GM12891 (cell line): ENCODE measurements at regions not wholly inside any gene's neighbourhood (a gene's known extent, or its start where the extent isn't known, plus 50 kb on each side); places are given as distances from the start of the nearest gene placed in this dataset.
"Not testable (repeated sequence)": the region's sequence is repeated elsewhere in the genome, so short reads cannot be mapped to it uniquely, and the experiment has no call there.

ENCODE experiments used
- DNase-seq: peaks from one replicate; pipeline ENCODE4 v3.0.0; 2011; ENCODE audit warnings: low spot score; ENCODE audit not compliant: insufficient read length
- FAIRE-seq: peaks from 2 replicates; lab custom pipeline; 2011; peaks lifted over from hg19 to GRCh38; lab: Jason Lieb, UNC
- PAX5 ChIP-seq: IDR thresholded peaks from 2 replicates; pipeline ENCODE4 v1.6.1; 2011; ENCODE audit warnings: low read length, moderate library complexity, mild to moderate bottlenecking; ENCODE audit not compliant: insufficient read depth, severe bottlenecking
- POLR2A ChIP-seq: IDR thresholded peaks from 2 replicates; pipeline ENCODE4 v1.6.1; 2011; ENCODE audit warnings: low read depth, low read length, control low read depth
- POLR2AphosphoS5 ChIP-seq: IDR thresholded peaks from 2 replicates; pipeline ENCODE4 v1.6.1; 2011; ENCODE audit warnings: low read depth, low read length, control low read depth
- POU2F2 ChIP-seq: IDR thresholded peaks from 2 replicates; pipeline ENCODE4 v1.6.1; 2011; ENCODE audit warnings: low read depth, mild to moderate bottlenecking, control low read depth, low read length, moderate library complexity
- SPI1 ChIP-seq: IDR thresholded peaks from 2 replicates; pipeline ENCODE4 v1.6.1; 2011; ENCODE audit warnings: low read depth, low read length, control low read depth
- TAF1 ChIP-seq: IDR thresholded peaks from 2 replicates; pipeline ENCODE4 v1.6.1; 2011; ENCODE audit warnings: low read depth, low read length, control low read depth

DNA sequence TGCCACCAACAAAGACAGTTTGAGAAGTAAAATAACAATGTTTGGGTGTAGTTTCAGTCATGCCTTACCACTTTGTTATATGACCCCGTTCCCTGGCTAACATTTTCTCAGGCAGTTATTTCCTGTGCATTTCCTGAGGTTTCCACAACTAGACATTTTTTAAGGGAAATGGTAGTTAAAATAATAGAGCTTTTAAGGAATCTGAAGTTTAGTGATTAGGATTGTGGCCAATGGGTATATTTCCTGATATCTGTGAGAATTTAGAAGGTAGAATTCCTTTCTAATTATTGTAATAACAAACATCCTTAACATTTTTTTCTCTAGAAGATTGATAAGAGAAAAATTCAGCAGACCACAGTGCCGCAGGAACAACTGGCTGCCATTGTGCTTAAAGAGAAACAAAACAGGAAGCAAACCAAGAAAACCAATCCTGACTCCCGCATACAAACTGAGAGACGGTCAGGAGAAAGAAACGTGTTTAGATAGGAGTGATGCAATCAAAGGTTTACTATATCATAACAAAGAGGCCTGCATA is 193.6 kb downstream of the MBL2 start:
- TF ChIP-seq TAF1 (no peak), PAX5 (no peak), SPI1 (no peak), POLR2AphosphoS5 (no peak), POU2F2 (no peak), POLR2A (no peak)
- no peak for DNase-seq
- no peak for FAIRE-seq

DNA sequence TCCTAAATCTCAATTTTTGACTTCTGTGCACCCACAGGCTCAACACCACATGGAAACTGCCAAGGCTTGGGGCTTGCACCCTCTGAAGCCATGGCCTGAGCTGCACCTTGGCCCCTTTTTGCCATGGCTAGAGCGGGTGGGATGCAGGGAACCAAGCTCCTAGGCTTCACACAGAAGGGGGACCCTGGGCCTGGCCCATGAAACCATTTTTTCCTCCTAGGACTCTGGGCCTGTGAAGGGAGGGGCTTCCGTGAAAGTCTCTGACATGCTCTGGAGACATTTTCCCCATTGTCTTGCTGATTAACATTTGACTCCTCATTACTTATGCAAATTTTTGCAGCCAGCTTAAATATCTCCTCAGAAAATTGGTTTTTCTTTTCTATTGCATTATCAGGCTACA is 190.9 kb downstream of the MBL2 start:
- DNase-seq, FAIRE-seq: not testable (repeated sequence)

DNA sequence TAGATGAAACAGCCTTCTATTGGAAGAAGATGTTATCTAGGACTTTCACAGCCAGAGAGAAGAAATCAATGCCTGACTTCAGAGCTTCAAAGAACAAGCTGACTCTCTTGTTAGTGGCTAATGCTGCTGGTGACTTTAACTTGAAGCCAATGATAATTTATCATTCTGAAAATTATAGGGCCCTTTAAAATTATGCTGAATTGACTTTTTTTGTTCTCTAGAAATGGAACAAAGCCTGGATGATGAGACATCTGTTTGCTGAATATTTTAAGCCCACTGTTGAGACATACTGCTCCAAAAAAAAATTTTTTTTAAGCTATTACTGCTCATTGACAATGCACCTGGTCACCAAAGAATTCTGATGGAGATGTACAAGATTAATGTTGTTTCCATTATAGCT is 189.2 kb downstream of the MBL2 start:
- no peak for FAIRE-seq
- DNase-seq = no peak
- no peak for TF ChIP-seq PAX5
- no peak for TF ChIP-seq POLR2A
- no peak for TF ChIP-seq SPI1
- TF ChIP-seq POU2F2 = no peak

DNA sequence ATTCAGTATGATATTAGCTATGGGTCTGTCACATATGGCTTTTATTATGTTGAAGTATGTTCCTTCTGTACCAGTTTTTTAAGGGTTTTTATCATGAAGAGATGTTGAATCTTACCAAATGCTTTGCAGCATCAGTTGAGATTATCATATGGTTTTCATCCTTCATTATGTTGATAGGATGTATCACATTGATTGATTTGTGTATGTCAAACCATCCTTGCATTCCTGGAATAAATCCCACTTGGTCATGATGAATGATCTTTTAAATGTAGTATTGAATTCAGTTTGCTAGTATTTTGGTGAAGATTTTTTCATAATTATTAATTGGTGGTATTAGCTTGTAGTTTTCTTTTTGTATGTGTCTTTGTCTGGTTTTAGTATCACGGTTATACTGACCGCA is 185.9 kb downstream of the MBL2 start:
- FAIRE-seq = no peak
- DNase-seq = no peak
- no peak for TF ChIP-seq POU2F2
- no peak for TF ChIP-seq POLR2AphosphoS5
- no peak for TF ChIP-seq SPI1
- TF ChIP-seq POLR2A = no peak
- TF ChIP-seq TAF1 = no peak
- no peak for TF ChIP-seq PAX5

GRCh38 chr10:52597189-52597863 is 175.3 kb downstream of the MBL2 start:
- FAIRE-seq (no peak), DNase-seq (no peak)
- no peak for TF ChIP-seq POU2F2
- TF ChIP-seq PAX5 = no peak
- TF ChIP-seq TAF1 = no peak
- no peak for TF ChIP-seq POLR2A
- TF ChIP-seq SPI1 = no peak

GRCh38 chr10:52598936-52599335 is 173.6 kb downstream of the MBL2 start:
- FAIRE-seq (no peak), DNase-seq (no peak)
- TF ChIP-seq POU2F2 = no peak
- TF ChIP-seq TAF1 = no peak
- no peak for TF ChIP-seq POLR2A
- no peak for TF ChIP-seq PAX5
- no peak for TF ChIP-seq POLR2AphosphoS5

GRCh38 chr10:52599551-52600200 is 172.9 kb downstream of the MBL2 start:
- no peak for TF ChIP-seq TAF1
- no peak for TF ChIP-seq POLR2A
- no peak for TF ChIP-seq SPI1
- no peak for TF ChIP-seq PAX5
- no peak for TF ChIP-seq POU2F2
- no peak for TF ChIP-seq POLR2AphosphoS5
- DNase-seq (no peak), FAIRE-seq (no peak)

- DNase-seq, FAIRE-seq: not testable (repeated sequence)
These were observed 168.5 kb downstream of the MBL2 start for GRCh38 chr10:52604131-52604530.

GRCh38 chr10:52609071-52609470 is 163.5 kb downstream of the MBL2 start:
- TF ChIP-seq PAX5 = no peak
- no peak for TF ChIP-seq TAF1
- TF ChIP-seq POU2F2 = no peak
- TF ChIP-seq POLR2AphosphoS5 = no peak
- no peak for TF ChIP-seq POLR2A
- TF ChIP-seq SPI1 = no peak
- DNase-seq (no peak), FAIRE-seq (no peak)

DNA sequence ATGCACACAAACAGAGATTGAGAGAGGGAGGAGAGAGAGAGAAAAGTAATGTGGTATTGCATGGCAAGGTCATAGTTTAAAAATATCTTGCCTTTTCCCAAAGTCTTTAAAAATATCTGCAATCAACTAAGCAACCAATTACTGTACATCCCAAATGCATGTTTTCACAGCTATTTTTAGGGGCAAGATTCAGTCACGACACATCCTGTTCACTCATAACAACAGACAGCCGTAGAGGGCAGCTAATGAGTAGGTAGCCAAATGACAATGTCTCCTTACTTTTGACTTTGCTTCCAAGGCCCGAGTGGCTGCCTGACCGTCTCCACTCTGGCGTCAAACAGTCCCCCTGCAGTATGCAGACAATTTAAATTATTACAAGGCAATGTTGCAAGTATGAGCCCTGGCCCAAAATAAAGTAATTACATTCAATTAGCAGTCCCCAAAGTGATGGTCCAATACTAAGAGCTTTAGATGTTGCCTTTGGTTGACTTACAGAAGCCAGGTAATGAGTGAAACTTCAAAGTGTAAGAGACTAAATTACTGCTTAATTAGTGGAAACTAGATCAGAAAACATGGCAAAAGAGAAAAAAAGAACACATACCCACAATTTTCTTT is 162.9 kb downstream of the MBL2 start:
- no peak for TF ChIP-seq POLR2A
- TF ChIP-seq PAX5 = no peak
- TF ChIP-seq SPI1 = no peak
- TF ChIP-seq POU2F2 = no peak
- TF ChIP-seq TAF1 = no peak
- no peak for TF ChIP-seq POLR2AphosphoS5
- FAIRE-seq = no peak
- DNase-seq = no peak
